Hepatocyte (in vitro differentiated cells): ENCODE measurements at regions not wholly inside any gene's neighbourhood (a gene's known extent, or its start where the extent isn't known, plus 50 kb on each side); places are given as distances from the start of the nearest gene placed in this dataset.

Source experiments
- EZH2 ChIP-seq: fragments of 200-600 bp; sonication (generic); IDR thresholded peaks from 2 replicates; pipeline ENCODE4 v1.6.1; 2016; ENCODE audit warnings: antibody characterized with exemption, mild to moderate bottlenecking, borderline replicate concordance
- EZH2phosphoT487 ChIP-seq: fragments of 200-600 bp; sonication (generic); IDR thresholded peaks from one replicate; pipeline ENCODE4 v1.6.1; 2018; ENCODE audit warnings: antibody characterized with exemption, mild to moderate bottlenecking, low read depth, moderate library complexity; ENCODE audit not compliant: unreplicated experiment, severe bottlenecking
- TF ChIP-seq, protein P1 (sequence below): fragments of 200-600 bp; sonication (generic); IDR thresholded peaks from 2 replicates; pipeline ENCODE4 v1.5.1; 2016; ENCODE audit warnings: antibody characterized with exemption, mild to moderate bottlenecking; ENCODE audit not compliant: poor library complexity

DNA sequence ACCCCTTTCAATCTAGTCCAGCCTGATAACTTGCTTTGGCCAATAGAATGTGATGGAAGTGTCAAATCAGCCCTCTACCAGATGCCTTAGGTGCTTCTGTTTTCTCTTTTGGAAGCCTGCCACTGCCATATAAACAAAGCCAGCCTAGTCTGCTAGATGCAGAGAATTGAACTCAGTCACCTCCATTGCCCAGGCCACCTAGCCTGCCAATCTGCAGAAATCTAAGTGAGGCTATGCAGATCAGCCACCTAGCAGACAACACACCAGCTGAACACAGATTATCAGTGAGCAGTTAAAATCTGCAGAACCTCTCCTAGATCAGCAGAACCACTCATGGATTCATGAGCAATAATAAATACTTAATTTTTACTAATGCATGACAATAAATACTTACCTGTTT, 1108.2 kb downstream of the PCDH18 start:
- TF ChIP-seq, protein P1, sequence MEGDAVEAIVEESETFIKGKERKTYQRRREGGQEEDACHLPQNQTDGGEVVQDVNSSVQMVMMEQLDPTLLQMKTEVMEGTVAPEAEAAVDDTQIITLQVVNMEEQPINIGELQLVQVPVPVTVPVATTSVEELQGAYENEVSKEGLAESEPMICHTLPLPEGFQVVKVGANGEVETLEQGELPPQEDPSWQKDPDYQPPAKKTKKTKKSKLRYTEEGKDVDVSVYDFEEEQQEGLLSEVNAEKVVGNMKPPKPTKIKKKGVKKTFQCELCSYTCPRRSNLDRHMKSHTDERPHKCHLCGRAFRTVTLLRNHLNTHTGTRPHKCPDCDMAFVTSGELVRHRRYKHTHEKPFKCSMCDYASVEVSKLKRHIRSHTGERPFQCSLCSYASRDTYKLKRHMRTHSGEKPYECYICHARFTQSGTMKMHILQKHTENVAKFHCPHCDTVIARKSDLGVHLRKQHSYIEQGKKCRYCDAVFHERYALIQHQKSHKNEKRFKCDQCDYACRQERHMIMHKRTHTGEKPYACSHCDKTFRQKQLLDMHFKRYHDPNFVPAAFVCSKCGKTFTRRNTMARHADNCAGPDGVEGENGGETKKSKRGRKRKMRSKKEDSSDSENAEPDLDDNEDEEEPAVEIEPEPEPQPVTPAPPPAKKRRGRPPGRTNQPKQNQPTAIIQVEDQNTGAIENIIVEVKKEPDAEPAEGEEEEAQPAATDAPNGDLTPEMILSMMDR: no peak
- TF ChIP-seq EZH2 (no peak), EZH2phosphoT487 (no peak)
